ENCODE measurements at regions not wholly inside any gene's neighbourhood (a gene's known extent, or its start where the extent isn't known, plus 50 kb on each side); places are given as distances from the start of the nearest gene placed in this dataset.

GRCh38 chr5:27172693-27173092, 134.3 kb upstream of the CDH9 start:
- no peak for ATAC-seq
- TF ChIP-seq RARB (CRISPR knock-in tag; IDR thresholded peaks at IDR 0.05): no peak

DNA sequence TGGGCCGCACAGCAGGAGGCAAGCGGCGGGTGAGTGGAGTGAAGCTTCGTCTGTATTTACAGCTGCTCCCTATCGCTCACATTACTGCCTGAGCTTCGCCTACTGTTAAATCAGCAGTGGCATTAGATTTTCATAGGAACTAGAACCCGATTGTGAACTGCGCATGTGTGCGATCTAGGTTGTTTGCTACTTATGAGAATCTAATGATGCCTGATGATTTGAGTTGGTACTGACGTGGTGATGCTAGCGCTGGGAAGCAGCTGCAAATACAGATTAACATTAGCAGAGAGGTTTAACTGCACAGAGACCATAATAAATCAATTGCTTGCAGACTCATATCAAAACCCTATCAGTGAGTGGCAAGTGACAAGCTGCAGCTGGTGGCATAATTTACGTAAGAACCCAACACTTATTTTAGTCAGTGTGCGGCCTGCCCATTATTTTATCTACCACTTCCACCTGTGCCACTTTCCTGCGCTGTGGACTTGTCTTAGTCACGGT, 133.4 kb upstream of the CDH9 start:
- no peak for TF ChIP-seq CSRNP3 (CRISPR knock-in tag; IDR thresholded peaks at IDR 0.05)
- no peak for TF ChIP-seq TOX (CRISPR knock-in tag; IDR thresholded peaks at IDR 0.05; ENCODE audit: borderline replicate concordance)
- no peak for TF ChIP-seq ZFP3 (CRISPR knock-in tag; IDR thresholded peaks at IDR 0.05)
- no peak for TF ChIP-seq SNAI2 (CRISPR knock-in tag; IDR thresholded peaks at IDR 0.05)
- no peak for TF ChIP-seq ARNTL (CRISPR knock-in tag; IDR thresholded peaks at IDR 0.05; ENCODE audit: borderline replicate concordance, low read depth)
- TF ChIP-seq, protein P1, sequence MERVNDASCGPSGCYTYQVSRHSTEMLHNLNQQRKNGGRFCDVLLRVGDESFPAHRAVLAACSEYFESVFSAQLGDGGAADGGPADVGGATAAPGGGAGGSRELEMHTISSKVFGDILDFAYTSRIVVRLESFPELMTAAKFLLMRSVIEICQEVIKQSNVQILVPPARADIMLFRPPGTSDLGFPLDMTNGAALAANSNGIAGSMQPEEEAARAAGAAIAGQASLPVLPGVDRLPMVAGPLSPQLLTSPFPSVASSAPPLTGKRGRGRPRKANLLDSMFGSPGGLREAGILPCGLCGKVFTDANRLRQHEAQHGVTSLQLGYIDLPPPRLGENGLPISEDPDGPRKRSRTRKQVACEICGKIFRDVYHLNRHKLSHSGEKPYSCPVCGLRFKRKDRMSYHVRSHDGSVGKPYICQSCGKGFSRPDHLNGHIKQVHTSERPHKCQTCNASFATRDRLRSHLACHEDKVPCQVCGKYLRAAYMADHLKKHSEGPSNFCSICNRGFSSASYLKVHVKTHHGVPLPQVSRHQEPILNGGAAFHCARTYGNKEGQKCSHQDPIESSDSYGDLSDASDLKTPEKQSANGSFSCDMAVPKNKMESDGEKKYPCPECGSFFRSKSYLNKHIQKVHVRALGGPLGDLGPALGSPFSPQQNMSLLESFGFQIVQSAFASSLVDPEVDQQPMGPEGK (CRISPR knock-in tag; IDR thresholded peaks at IDR 0.05; ENCODE audit: borderline replicate concordance): no peak
- TF ChIP-seq ZNF70 (CRISPR knock-in tag; IDR thresholded peaks at IDR 0.05): no peak
- TF ChIP-seq BACH2 (CRISPR knock-in tag; IDR thresholded peaks at IDR 0.05; ENCODE audit: borderline replicate concordance): no peak

DNA sequence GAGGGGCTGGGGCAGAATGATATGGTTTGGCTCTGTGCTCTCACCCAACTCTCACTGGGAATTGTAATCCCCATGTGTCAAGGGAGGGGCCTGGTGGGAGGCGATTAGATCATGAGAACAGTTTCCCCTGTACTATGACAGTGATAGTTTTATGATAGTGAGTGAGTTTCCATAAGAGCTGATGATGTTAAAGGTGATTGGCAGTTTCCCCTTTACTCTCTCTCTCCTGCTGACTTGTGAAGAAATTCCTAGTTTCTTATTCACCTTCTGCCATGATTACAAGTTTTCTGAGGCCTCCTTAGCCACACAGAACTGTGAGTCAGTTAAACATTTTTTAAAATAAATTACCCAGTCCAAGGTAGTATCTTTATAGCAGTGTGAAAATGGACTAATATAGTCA, 120.4 kb upstream of the CDH9 start:
- ATAC-seq: no peak
- TF ChIP-seq ZNF70 (CRISPR knock-in tag; IDR thresholded peaks at IDR 0.05) (no peak), TOX (CRISPR knock-in tag; IDR thresholded peaks at IDR 0.05; ENCODE audit: borderline replicate concordance) (no peak), TSHZ2 (CRISPR knock-in tag; IDR thresholded peaks at IDR 0.05) (no peak), GLIS3 (CRISPR knock-in tag; IDR thresholded peaks at IDR 0.05) (no peak), CSRNP3 (CRISPR knock-in tag; IDR thresholded peaks at IDR 0.05) (no peak), ESRRG (CRISPR knock-in tag; IDR thresholded peaks at IDR 0.05) (no peak)
- TF ChIP-seq, protein P2, sequence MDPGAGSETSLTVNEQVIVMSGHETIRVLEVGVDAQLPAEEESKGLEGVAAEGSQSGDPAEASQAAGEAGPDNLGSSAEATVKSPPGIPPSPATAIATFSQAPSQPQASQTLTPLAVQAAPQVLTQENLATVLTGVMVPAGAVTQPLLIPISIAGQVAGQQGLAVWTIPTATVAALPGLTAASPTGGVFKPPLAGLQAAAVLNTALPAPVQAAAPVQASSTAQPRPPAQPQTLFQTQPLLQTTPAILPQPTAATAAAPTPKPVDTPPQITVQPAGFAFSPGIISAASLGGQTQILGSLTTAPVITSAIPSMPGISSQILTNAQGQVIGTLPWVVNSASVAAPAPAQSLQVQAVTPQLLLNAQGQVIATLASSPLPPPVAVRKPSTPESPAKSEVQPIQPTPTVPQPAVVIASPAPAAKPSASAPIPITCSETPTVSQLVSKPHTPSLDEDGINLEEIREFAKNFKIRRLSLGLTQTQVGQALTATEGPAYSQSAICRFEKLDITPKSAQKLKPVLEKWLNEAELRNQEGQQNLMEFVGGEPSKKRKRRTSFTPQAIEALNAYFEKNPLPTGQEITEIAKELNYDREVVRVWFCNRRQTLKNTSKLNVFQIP (CRISPR knock-in tag; IDR thresholded peaks at IDR 0.05; ENCODE audit: borderline replicate concordance, low read depth): no peak

More for the DNA sequence above, 133.4 kb upstream of the CDH9 start:
- no peak for ATAC-seq

DNA sequence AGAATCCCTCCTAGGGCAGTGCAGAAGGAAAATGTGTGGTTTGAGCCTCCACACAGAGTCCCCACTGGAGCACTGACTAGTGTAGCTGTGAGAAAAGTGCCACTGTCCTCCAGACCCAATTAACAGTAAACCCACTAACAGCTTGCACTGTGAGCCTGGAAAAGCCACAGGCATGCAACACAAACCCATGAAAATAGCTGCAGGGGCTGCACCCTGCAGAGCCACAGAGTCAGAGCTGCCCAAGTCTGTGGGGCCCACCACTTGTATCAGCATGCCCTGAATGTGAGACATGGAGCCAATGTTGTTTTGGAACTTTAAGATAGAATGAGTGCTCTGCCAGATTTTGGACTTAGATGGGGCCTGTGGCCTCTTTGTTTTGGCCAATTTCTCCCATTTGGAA, 119.8 kb upstream of the CDH9 start:
- no peak for TF ChIP-seq ISL1 (CRISPR knock-in tag; IDR thresholded peaks at IDR 0.05)
- TF ChIP-seq PPARA (CRISPR knock-in tag; IDR thresholded peaks at IDR 0.05; ENCODE audit: borderline replicate concordance): no peak
- TF ChIP-seq TOX (CRISPR knock-in tag; IDR thresholded peaks at IDR 0.05; ENCODE audit: borderline replicate concordance): no peak
- no peak for TF ChIP-seq ARNTL (CRISPR knock-in tag; IDR thresholded peaks at IDR 0.05; ENCODE audit: borderline replicate concordance, low read depth)
- TF ChIP-seq CSDC2 (CRISPR knock-in tag; IDR thresholded peaks at IDR 0.05): no peak
- no peak for TF ChIP-seq TSHZ2 (CRISPR knock-in tag; IDR thresholded peaks at IDR 0.05)
- TF ChIP-seq RARB (CRISPR knock-in tag; IDR thresholded peaks at IDR 0.05): no peak
- no peak for TF ChIP-seq CSRNP3 (CRISPR knock-in tag; IDR thresholded peaks at IDR 0.05)
- no peak for TF ChIP-seq ZNF8 (CRISPR knock-in tag; IDR thresholded peaks at IDR 0.05)
- ATAC-seq: no peak

All from SK-N-SH treated with all-trans-retinoic acid at 6 μM for 48 hours (cell line).